Tibial artery (tissue), 4 donors: ENCODE measurements at regions not wholly inside any gene's neighbourhood (a gene's known extent, or its start where the extent isn't known, plus 50 kb on each side); places are given as distances from the start of the nearest gene placed in this dataset.

Source experiments
- DNase-seq, 2 donors: peaks; one replicate each; pipeline ENCODE4 v3.0.0-alpha.2; 2019
- H3K27ac ChIP-seq, 2 donors: fragments of 200-600 bp; sonication (generic) in 1 of 2; 1 replicate in 1 of 2; 2 replicates in 1 of 2; pipeline ENCODE4 v1.5.1; 2018 to 2019; ENCODE audit warnings: mild to moderate bottlenecking in 1 of 2
- H3K27me3 ChIP-seq, 2 donors: fragments of 200-600 bp; sonication (generic) in 1 of 2; one replicate each; pipeline versions ENCODE4 v1.5.1 to v1.6.0; 2016 to 2019
- H3K36me3 ChIP-seq, 3 donors: fragments of 200-600 bp; sonication (generic) in 2 of 3; one replicate each; pipeline ENCODE4 v1.5.1; 2016 to 2019; ENCODE audit warnings: mild to moderate bottlenecking in 2 of 3
- H3K4me1 ChIP-seq, 4 donors: fragments of 200-600 bp; sonication (generic) in 2 of 4; 1 replicate in 3 of 4; 2 replicates in 1 of 4; pipeline ENCODE4 v1.5.1; 2016 to 2019
- H3K4me3 ChIP-seq, 2 donors: fragments of 200-600 bp; sonication (generic) in 1 of 2; 1 replicate in 1 of 2; 2 replicates in 1 of 2; pipeline ENCODE4 v1.5.1; 2018 to 2019; ENCODE audit warnings: mild to moderate bottlenecking in 2 of 2
- H3K9me3 ChIP-seq, 3 donors: fragments of 200-600 bp; sonication (generic) in 1 of 3; one replicate each; pipeline ENCODE4 v1.5.1; 2016 to 2019
- intact Hi-C: fragments of 100-400 bp; cut with DNase I; formaldehyde crosslinking; loops from one replicate; pipeline ENCODE4 v1.15.0; 2023; ENCODE audit warnings: low total_unique reads
- TF ChIP-seq, protein P1 (sequence below), 2 experiments: fragments of 200-600 bp in 1 of 2; fragments of 450-650 bp in 1 of 2; IDR thresholded peaks; one replicate each; pipeline ENCODE4 v1.5.1; 2017 to 2019; ENCODE audit warnings: antibody characterized with exemption in 2 of 2, mild to moderate bottlenecking in 1 of 2, moderate library complexity in 1 of 2

- DNase-seq: no peak
- peak overlapping the region in 1 of 2 donors; percentile 61 for H3K27ac ChIP-seq
- TF ChIP-seq, protein P1, sequence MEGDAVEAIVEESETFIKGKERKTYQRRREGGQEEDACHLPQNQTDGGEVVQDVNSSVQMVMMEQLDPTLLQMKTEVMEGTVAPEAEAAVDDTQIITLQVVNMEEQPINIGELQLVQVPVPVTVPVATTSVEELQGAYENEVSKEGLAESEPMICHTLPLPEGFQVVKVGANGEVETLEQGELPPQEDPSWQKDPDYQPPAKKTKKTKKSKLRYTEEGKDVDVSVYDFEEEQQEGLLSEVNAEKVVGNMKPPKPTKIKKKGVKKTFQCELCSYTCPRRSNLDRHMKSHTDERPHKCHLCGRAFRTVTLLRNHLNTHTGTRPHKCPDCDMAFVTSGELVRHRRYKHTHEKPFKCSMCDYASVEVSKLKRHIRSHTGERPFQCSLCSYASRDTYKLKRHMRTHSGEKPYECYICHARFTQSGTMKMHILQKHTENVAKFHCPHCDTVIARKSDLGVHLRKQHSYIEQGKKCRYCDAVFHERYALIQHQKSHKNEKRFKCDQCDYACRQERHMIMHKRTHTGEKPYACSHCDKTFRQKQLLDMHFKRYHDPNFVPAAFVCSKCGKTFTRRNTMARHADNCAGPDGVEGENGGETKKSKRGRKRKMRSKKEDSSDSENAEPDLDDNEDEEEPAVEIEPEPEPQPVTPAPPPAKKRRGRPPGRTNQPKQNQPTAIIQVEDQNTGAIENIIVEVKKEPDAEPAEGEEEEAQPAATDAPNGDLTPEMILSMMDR (IDR thresholded peaks at IDR 0.05): no peak
- peaks cover 0 to 8% (median 0%) of the 10 kb centered on the region in 3 donors for H3K9me3 ChIP-seq
- no peak overlapping the region for H3K4me3 ChIP-seq
- H3K4me1 ChIP-seq: peaks cover 0 to 45% (median 10%) of the 10 kb centered on the region in 4 donors
- peaks cover 0 to 20% of the 10 kb centered on the region in 2 donors for H3K27me3 ChIP-seq
- H3K36me3 ChIP-seq: no peaks in the 10 kb centered on the region
- intact Hi-C loops: no loop called here
Measured at GRCh38 chr21:43322311-43322710, 104.6 kb downstream of the SIK1 start.

- Histone ChIP-seq H3K4me1 (peaks cover 0 to 45% (median 10%) of the 10 kb centered on the region in 4 donors), H3K9me3 (peaks cover 0 to 15% (median 0%) of the 10 kb centered on the region in 3 donors), H3K36me3 (no peaks in the 10 kb centered on the region), H3K4me3 (no peak overlapping the region), H3K27ac (peak overlapping the region in 1 of 2 donors; percentile 61), H3K27me3 (peaks cover 0 to 26% of the 10 kb centered on the region in 2 donors)
- intact Hi-C loops: no loop called here
- no peak for DNase-seq
- TF ChIP-seq, protein P1 (IDR thresholded peaks at IDR 0.05): no peak
Measured at GRCh38 chr21:43321611-43322010, 105.3 kb downstream of the SIK1 start.

- intact Hi-C loops: no loop called here
- Histone ChIP-seq H3K4me3 (no peak overlapping the region), H3K27me3 (peaks cover 0 to 31% of the 10 kb centered on the region in 2 donors), H3K4me1 (peaks cover 0 to 45% (median 10%) of the 10 kb centered on the region in 4 donors), H3K9me3 (peaks cover 0 to 16% (median 0%) of the 10 kb centered on the region in 3 donors), H3K27ac (no peak overlapping the region), H3K36me3 (no peaks in the 10 kb centered on the region)
- no peak for DNase-seq
- TF ChIP-seq, protein P1 (IDR thresholded peaks at IDR 0.05): no peak
Measured at GRCh38 chr21:43321111-43321510, 105.8 kb downstream of the SIK1 start.

DNA sequence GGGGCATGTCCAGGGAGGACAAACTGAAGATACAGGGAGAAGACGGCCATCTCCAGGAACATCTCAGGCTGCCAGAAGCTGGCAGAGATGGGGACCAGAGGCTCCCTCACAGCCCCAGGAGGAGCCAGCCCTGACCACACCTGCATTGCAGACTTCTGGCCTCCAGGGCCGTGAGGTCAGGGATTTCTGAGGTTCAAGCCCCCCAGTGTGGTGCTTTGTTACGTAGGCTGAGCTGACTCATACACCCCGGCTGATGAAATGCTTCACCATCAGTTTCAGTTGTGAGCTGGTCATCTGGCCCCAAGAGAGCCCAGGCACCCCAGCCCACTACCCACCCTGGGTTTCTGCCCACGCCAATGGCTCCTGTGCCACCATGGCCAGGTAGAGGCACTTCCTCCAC is 106.4 kb downstream of the SIK1 start:
- H3K27me3 ChIP-seq: peaks cover 0 to 37% of the 10 kb centered on the region in 2 donors
- TF ChIP-seq, protein P1 (IDR thresholded peaks at IDR 0.05): no peak
- DNase-seq: no peak

GRCh38 chr21:43318841-43319781 is 107.8 kb downstream of the SIK1 start:
- Histone ChIP-seq H3K27me3 (peaks cover 0 to 49% of the 10 kb centered on the region in 2 donors), H3K4me3 (no peak overlapping the region), H3K4me1 (peaks cover 0 to 31% (median 10%) of the 10 kb centered on the region in 4 donors), H3K27ac (no peak overlapping the region), H3K9me3 (peaks cover 0 to 16% (median 0%) of the 10 kb centered on the region in 3 donors), H3K36me3 (no peaks in the 10 kb centered on the region)
- no peak for DNase-seq
- TF ChIP-seq, protein P1 (IDR thresholded peaks at IDR 0.05): no peak
- intact Hi-C loops: no loop called here

More for the DNA sequence above, 106.4 kb downstream of the SIK1 start:
- no peak overlapping the region for H3K4me3 ChIP-seq
- H3K36me3 ChIP-seq: no peaks in the 10 kb centered on the region
- peaks cover 0 to 43% (median 10%) of the 10 kb centered on the region in 4 donors for H3K4me1 ChIP-seq
- intact Hi-C loops: no loop called here
- H3K27ac ChIP-seq: no peak overlapping the region
- peaks cover 0 to 16% (median 0%) of the 10 kb centered on the region in 3 donors for H3K9me3 ChIP-seq
